ENCODE measurements at regions not wholly inside any gene's neighbourhood (a gene's known extent, or its start where the extent isn't known, plus 50 kb on each side); places are given as distances from the start of the nearest gene placed in this dataset.

DNA sequence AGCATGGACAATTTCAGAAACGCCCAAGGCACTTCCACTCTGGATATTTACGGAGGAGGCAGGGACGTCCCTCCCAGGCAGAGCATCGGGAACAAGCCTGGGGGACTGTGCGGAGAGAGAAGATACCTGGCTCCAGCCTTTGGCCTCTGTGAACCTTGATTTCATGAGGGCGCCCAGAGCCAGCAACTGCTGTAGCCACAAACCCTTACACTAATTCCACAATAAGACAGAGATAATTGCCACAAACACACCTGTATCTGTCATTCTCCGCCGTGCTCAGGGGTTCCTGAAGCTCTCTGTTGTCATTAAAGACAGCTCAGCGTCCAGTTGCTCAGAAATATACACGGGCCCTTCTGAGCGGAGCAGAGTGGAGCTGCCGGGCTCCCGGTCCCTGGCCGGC lies 1292.1 kb downstream of the TBC1D22A start:
- no peak for TF ChIP-seq POLR2A (IDR thresholded peaks at IDR 0.05)
- TF ChIP-seq, protein P1, sequence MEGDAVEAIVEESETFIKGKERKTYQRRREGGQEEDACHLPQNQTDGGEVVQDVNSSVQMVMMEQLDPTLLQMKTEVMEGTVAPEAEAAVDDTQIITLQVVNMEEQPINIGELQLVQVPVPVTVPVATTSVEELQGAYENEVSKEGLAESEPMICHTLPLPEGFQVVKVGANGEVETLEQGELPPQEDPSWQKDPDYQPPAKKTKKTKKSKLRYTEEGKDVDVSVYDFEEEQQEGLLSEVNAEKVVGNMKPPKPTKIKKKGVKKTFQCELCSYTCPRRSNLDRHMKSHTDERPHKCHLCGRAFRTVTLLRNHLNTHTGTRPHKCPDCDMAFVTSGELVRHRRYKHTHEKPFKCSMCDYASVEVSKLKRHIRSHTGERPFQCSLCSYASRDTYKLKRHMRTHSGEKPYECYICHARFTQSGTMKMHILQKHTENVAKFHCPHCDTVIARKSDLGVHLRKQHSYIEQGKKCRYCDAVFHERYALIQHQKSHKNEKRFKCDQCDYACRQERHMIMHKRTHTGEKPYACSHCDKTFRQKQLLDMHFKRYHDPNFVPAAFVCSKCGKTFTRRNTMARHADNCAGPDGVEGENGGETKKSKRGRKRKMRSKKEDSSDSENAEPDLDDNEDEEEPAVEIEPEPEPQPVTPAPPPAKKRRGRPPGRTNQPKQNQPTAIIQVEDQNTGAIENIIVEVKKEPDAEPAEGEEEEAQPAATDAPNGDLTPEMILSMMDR (IDR thresholded peaks at IDR 0.05): no peak
- no peak overlapping the region for H3K27ac ChIP-seq
- H3K4me3 ChIP-seq: no peak overlapping the region
- intact Hi-C loops (cut with DNase I): no loop called here
- peak in 1 of 7 donors; percentile 24 for DNase-seq
- no peaks in the 10 kb centered on the region for H3K27me3 ChIP-seq
- H3K9me3 ChIP-seq (replicated peaks in 1 of 3): no peaks in the 10 kb centered on the region
- H3K36me3 ChIP-seq (replicated peaks in 1 of 2): no peaks in the 10 kb centered on the region
- 67 to 79% (median 74%) methylated on average over 12 to 14 of the region's 14 CpGs for WGBS, 4 donors
- H3K4me1 ChIP-seq (replicated peaks in 1 of 2): no peaks in the 10 kb centered on the region

DNA sequence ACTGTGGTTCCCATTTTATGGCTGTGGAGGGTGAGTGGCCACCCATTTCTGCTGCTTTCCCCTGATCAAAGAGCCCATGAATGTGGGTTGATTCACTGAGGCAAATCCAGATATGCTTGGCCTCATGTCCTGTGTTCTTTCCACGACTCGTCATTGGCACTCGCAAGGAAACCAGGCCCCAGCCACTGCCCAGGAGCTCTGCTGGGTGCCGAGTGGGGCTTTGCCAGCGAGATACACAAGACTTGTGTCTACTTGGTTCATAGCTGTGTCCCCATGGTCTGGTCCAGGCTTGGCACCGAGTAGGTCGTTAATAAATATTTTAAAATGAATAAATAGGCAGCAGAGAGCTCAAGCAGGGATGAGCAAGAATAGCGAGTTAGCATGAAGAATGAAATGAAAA lies 1291.5 kb downstream of the TBC1D22A start:
- no peak overlapping the region for H3K27ac ChIP-seq
- peak in 1 of 7 donors; percentile 9 for DNase-seq
- no peaks in the 10 kb centered on the region for H3K36me3 ChIP-seq (replicated peaks in 1 of 2)
- intact Hi-C loops (cut with DNase I): no loop called here
- TF ChIP-seq, protein P1 (IDR thresholded peaks at IDR 0.05): no peak
- no peak for TF ChIP-seq POLR2A (IDR thresholded peaks at IDR 0.05)
- H3K27me3 ChIP-seq: no peaks in the 10 kb centered on the region
- no peaks in the 10 kb centered on the region for H3K9me3 ChIP-seq (replicated peaks in 1 of 3)
- no peak overlapping the region for H3K4me3 ChIP-seq
- H3K4me1 ChIP-seq (replicated peaks in 1 of 2): no peaks in the 10 kb centered on the region
- 70 to 80% (median 78%) methylated on average over 8 of the region's 8 CpGs for WGBS, 4 donors

DNA sequence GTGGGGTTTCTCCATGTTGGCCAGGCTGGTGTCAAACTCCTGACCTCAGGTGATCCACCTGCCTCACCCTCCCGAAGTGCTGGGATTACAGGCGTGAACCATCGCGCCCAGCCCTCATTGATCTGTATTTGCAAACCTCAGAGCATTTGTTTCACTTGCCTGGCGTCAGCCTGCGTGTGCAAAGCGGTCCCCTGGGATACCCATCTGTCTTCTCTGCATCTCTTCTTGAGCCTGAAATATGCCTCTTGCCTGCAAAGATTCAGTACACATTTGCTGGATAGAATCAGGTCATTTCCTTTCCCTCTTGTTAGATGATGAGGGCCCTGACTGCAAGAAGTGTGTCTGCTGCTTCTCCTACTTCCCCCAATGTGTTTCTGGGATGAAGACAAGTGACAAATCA lies 1291.0 kb downstream of the TBC1D22A start:
- Histone ChIP-seq H3K4me1 (replicated peaks in 1 of 2) (no peaks in the 10 kb centered on the region), H3K27ac (no peak overlapping the region), H3K36me3 (replicated peaks in 1 of 2) (no peaks in the 10 kb centered on the region), H3K27me3 (no peaks in the 10 kb centered on the region), H3K4me3 (no peak overlapping the region), H3K9me3 (replicated peaks in 1 of 3) (no peaks in the 10 kb centered on the region)
- intact Hi-C loops (cut with DNase I): no loop called here
- TF ChIP-seq POLR2A (IDR thresholded peaks at IDR 0.05): no peak
- TF ChIP-seq, protein P1 (IDR thresholded peaks at IDR 0.05): no peak
- WGBS, 4 donors: 83 to 91% (median 85%) methylated on average over 7 of the region's 7 CpGs
- peak in 1 of 7 donors; percentile 6 for DNase-seq

DNA sequence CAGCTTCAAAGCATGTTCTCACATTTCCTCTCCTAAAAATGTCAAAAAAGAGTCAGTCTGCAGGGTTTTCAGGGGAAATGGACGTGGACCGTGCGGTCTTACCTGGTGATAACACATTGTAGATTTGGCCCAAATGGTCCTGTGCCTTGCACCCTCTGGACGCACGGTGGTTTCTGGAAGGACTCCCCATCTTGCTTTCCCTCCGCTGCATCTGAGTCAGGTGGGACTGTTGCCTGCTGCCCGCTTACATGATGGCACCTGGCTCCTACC lies 1290.1 kb downstream of the TBC1D22A start:
- H3K27me3 ChIP-seq: no peaks in the 10 kb centered on the region
- peak in 1 of 7 donors; percentile 6 for DNase-seq
- intact Hi-C loops (cut with DNase I): no loop called here

More for the DNA sequence above, 1290.1 kb downstream of the TBC1D22A start:
- Histone ChIP-seq H3K36me3 (replicated peaks in 1 of 2) (no peaks in the 10 kb centered on the region), H3K4me1 (replicated peaks in 1 of 2) (no peaks in the 10 kb centered on the region), H3K9me3 (replicated peaks in 1 of 3) (no peaks in the 10 kb centered on the region), H3K27ac (no peak overlapping the region), H3K4me3 (no peak overlapping the region)
- no peak for TF ChIP-seq POLR2A (IDR thresholded peaks at IDR 0.05)
- TF ChIP-seq, protein P1 (IDR thresholded peaks at IDR 0.05): no peak
- WGBS, 4 donors: 73 to 94% (median 92%) methylated on average over 4 to 7 of the region's 7 CpGs

All from adrenal gland (tissue), 9 donors.